H1 (cell line): ENCODE measurements at regions not wholly inside any gene's neighbourhood (a gene's known extent, or its start where the extent isn't known, plus 50 kb on each side); places are given as distances from the start of the nearest gene placed in this dataset.

Experiments
- CTCF ChIA-PET: fragments of 300-600 bp; sonication (Branson Sonifier 250); formaldehyde crosslinking; loops from one replicate; lab custom pipeline; 2021; ENCODE audit not compliant: partially characterized antibody; lab: Charles Lee
- POLR2A ChIA-PET: fragments of 300-600 bp; sonication (Branson Sonifier 250); formaldehyde crosslinking; loops from one replicate; lab custom pipeline; 2021; ENCODE audit warnings: inconsistent platforms; ENCODE audit not compliant: partially characterized antibody; lab: Charles Lee
- DNase-seq, 2 experiments: peaks; one replicate each; pipeline versions ENCODE4 v3.0.0 to v3.0.0-alpha.2; 2010 to 2022; ENCODE audit warnings: low spot score in 2 of 2, low read depth in 1 of 2, mixed read lengths in 1 of 2
- FAIRE-seq: peaks from 2 replicates; lab custom pipeline; 2011; peaks lifted over from hg19 to GRCh38; lab: Jason Lieb, UNC
- H2AFZ ChIP-seq: 2 replicates; pipeline ENCODE4 v1.8.1; 2012; ENCODE audit warnings: low read length, inconsistent platforms
- H2AK5ac ChIP-seq: 2 replicates; pipeline ENCODE4 v1.6.1; 2013; ENCODE audit warnings: low read depth, low read length
- H2BK120ac ChIP-seq: replicated peaks from 2 replicates; pipeline ENCODE3; 2013; ENCODE audit warnings: low read depth, low read length, inconsistent platforms
- H2BK12ac ChIP-seq: 2 replicates; pipeline ENCODE4 v1.6.1; 2013; ENCODE audit warnings: low read depth, low read length
- H2BK15ac ChIP-seq: 2 replicates; pipeline ENCODE4 v1.6.1; 2013; ENCODE audit warnings: low read length
- H2BK20ac ChIP-seq: 2 replicates; pipeline ENCODE4 v1.6.1; 2013; ENCODE audit warnings: low read length
- H2BK5ac ChIP-seq: 2 replicates; pipeline ENCODE4 v1.6.1; 2013; ENCODE audit warnings: low read depth, low read length
- H3K14ac ChIP-seq: 2 replicates; pipeline ENCODE4 v1.6.1; 2013; ENCODE audit warnings: inconsistent platforms; ENCODE audit not compliant: insufficient read length
- H3K18ac ChIP-seq: 2 replicates; pipeline ENCODE4 v1.6.1; 2013; ENCODE audit warnings: low read length; ENCODE audit errors: extremely low read depth
- H3K23ac ChIP-seq: 2 replicates; pipeline ENCODE4 v1.6.1; 2013; ENCODE audit warnings: inconsistent platforms; ENCODE audit not compliant: insufficient read length
- H3K23me2 ChIP-seq: 2 replicates; pipeline ENCODE4 v1.6.1; 2013; ENCODE audit warnings: low read depth, low read length
- H3K27ac ChIP-seq: 2 replicates; pipeline ENCODE4 v1.6.1; 2011; ENCODE audit warnings: low read depth, low read length, inconsistent platforms
- H3K27me3 ChIP-seq, 4 experiments: replicated peaks in 1 of 4; 1 replicate in 1 of 4; 2 replicates in 3 of 4; pipeline versions ENCODE4 v1.6.1 to v1.8.1; 2011 to 2013; ENCODE audit warnings: low read length in 3 of 4, mild to moderate bottlenecking in 3 of 4, inconsistent platforms in 2 of 4, mixed read lengths in 2 of 4, moderate library complexity in 1 of 4; ENCODE audit not compliant: control insufficient read depth in 3 of 4, insufficient read depth in 3 of 4; ENCODE audit errors: extremely low read depth in 1 of 4
- H3K36me3 ChIP-seq, 4 experiments: 2 replicates each; pipeline versions ENCODE4 v1.6.1 to v1.8.1; 2011 to 2013; ENCODE audit warnings: mild to moderate bottlenecking in 4 of 4, low read length in 3 of 4, moderate library complexity in 2 of 4, control low read depth in 1 of 4, inconsistent platforms in 1 of 4; ENCODE audit not compliant: insufficient read depth in 4 of 4, control insufficient read depth in 2 of 4
- H3K4ac ChIP-seq: replicated peaks from 2 replicates; pipeline ENCODE3; 2013; ENCODE audit warnings: low read length, low read depth, mixed read lengths, inconsistent platforms; ENCODE audit not compliant: insufficient read length
- H3K4me1 ChIP-seq, 4 experiments: replicated peaks in 1 of 4; 1 replicate in 1 of 4; 2 replicates in 3 of 4; pipeline versions ENCODE4 v1.6.1 to v1.8.1; 2011 to 2013; ENCODE audit warnings: low read length in 3 of 4, inconsistent platforms in 2 of 4, mixed read lengths in 1 of 4; ENCODE audit not compliant: insufficient read depth in 4 of 4, control insufficient read depth in 3 of 4
- H3K4me2 ChIP-seq, 2 experiments: 2 replicates each; pipeline versions ENCODE4 v1.6.1 to v1.8.1; 2011 to 2013; ENCODE audit warnings: low read depth in 2 of 2, low read length in 2 of 2, control low read depth in 1 of 2, inconsistent platforms in 1 of 2, mild to moderate bottlenecking in 1 of 2; ENCODE audit not compliant: insufficient read depth in 1 of 2
- H3K4me3 ChIP-seq, 4 experiments: fragments of 200-600, 300-600 bp in 1 of 4; sonication (generic), shearing (Covaris generic), sonication (Bioruptor Twin) in 1 of 4; 2 replicates each; pipeline versions ENCODE4 v1.5.1 to v1.8.1; 2011 to 2016; ENCODE audit warnings: low read length in 4 of 4, low read depth in 3 of 4, control low read depth in 2 of 4, inconsistent platforms in 2 of 4, mild to moderate bottlenecking in 2 of 4, mixed read lengths in 1 of 4, moderate library complexity in 1 of 4; ENCODE audit not compliant: insufficient read depth in 2 of 4; ENCODE audit errors: extremely low read depth in 1 of 4
- H3K56ac ChIP-seq: replicated peaks from 2 replicates; pipeline ENCODE3; 2013; ENCODE audit warnings: low read depth, mild to moderate bottlenecking, mixed read lengths, low read length, inconsistent platforms; ENCODE audit not compliant: insufficient read length
- H3K79me1 ChIP-seq: 2 replicates; pipeline ENCODE4 v1.6.1; 2013; ENCODE audit warnings: low read depth, low read length, control low read depth
- H3K79me2 ChIP-seq, 2 experiments: 2 replicates each; pipeline versions ENCODE4 v1.6.1 to v1.8.1; 2012 to 2013; ENCODE audit warnings: low read length in 2 of 2, mild to moderate bottlenecking in 2 of 2, inconsistent platforms in 1 of 2; ENCODE audit not compliant: insufficient read depth in 2 of 2, control insufficient read depth in 1 of 2
- H3K9ac ChIP-seq, 4 experiments: replicated peaks in 1 of 4; 1 replicate in 1 of 4; 2 replicates in 3 of 4; pipeline versions ENCODE4 v1.6.1 to v1.8.1; 2011 to 2013; ENCODE audit warnings: low read depth in 3 of 4, low read length in 3 of 4, control low read depth in 2 of 4, mild to moderate bottlenecking in 2 of 4, moderate library complexity in 2 of 4, inconsistent platforms in 1 of 4; ENCODE audit errors: extremely low read depth in 1 of 4
- H3K9me3 ChIP-seq, 2 experiments: 2 replicates each; pipeline versions ENCODE4 v1.6.1 to v1.8.1; 2012 to 2013; ENCODE audit warnings: mild to moderate bottlenecking in 2 of 2, moderate library complexity in 2 of 2, control low read depth in 1 of 2, inconsistent platforms in 1 of 2, low read depth in 1 of 2, low read length in 1 of 2, mixed read lengths in 1 of 2; ENCODE audit not compliant: insufficient read depth in 2 of 2
- H4K20me1 ChIP-seq, 2 experiments: replicated peaks in 1 of 2; 2 replicates each; pipeline versions ENCODE3 to v1.8.1; 2011 to 2013; ENCODE audit warnings: inconsistent platforms in 2 of 2, low read length in 2 of 2, mild to moderate bottlenecking in 1 of 2; ENCODE audit not compliant: insufficient read depth in 2 of 2, control insufficient read depth in 1 of 2
- H4K5ac ChIP-seq: 2 replicates; pipeline ENCODE4 v1.6.1; 2013; ENCODE audit warnings: low read length, low read depth, mixed read lengths, inconsistent platforms; ENCODE audit not compliant: insufficient read length
- H4K8ac ChIP-seq: 2 replicates; pipeline ENCODE4 v1.8.0; 2013; ENCODE audit warnings: mild to moderate bottlenecking, moderate library complexity, low read length, inconsistent platforms; ENCODE audit not compliant: insufficient read depth; ENCODE audit errors: extremely low read depth
- H4K91ac ChIP-seq: replicated peaks from 2 replicates; pipeline ENCODE3; 2013; ENCODE audit warnings: low read length, mixed read lengths, inconsistent platforms; ENCODE audit not compliant: insufficient read length
- EGR1 ChIP-seq: IDR thresholded peaks from 2 replicates; pipeline ENCODE4 v1.6.1; 2011; ENCODE audit warnings: low read depth, low read length, borderline replicate concordance
- KDM4A ChIP-seq: IDR thresholded peaks from one replicate; pipeline ENCODE4 v1.7.1; 2012; ENCODE audit warnings: low read depth, mild to moderate bottlenecking, moderate library complexity, low read length, inconsistent platforms; ENCODE audit not compliant: severe bottlenecking
- MAFK ChIP-seq: IDR thresholded peaks from 2 replicates; pipeline ENCODE4 v1.6.1; 2012; ENCODE audit warnings: low read depth, mild to moderate bottlenecking, improper control_type of control experiment, low read length
- RAD21 ChIP-seq, 2 experiments: IDR thresholded peaks in 1 of 2; conservative IDR thresholded peaks in 1 of 2; 2 replicates each; pipeline ENCODE4 v1.6.1; 2011; ENCODE audit warnings: low read depth in 2 of 2, low read length in 2 of 2, improper control_type of control experiment in 1 of 2, inconsistent platforms in 1 of 2, mild to moderate bottlenecking in 1 of 2, moderate library complexity in 1 of 2
- RFX5 ChIP-seq: IDR thresholded peaks from 2 replicates; pipeline ENCODE4 v1.6.1; 2011; ENCODE audit warnings: low read depth, low read length, improper control_type of control experiment, borderline replicate concordance
- WGBS, 2 experiments: shearing (Covaris generic) in 1 of 2; methylation state at CpG; one replicate each; pipeline versions ENCODE4 v1.1.6 to v1.1.7; 2013 to 2015; ENCODE audit warnings: low lambda C conversion rate in 2 of 2, mixed read lengths in 2 of 2, inconsistent platforms in 1 of 2, low coverage in 1 of 2, missing lambda C conversion rate in 1 of 2; ENCODE audit not compliant: insufficient replicate concordance in 2 of 2, insufficient coverage in 1 of 2, insufficient read length in 1 of 2; ENCODE audit errors: extremely low coverage in 1 of 2, missing lambda C conversion rate in 1 of 2; 5-methylcytosine and 5-hydroxymethylcytosine counted together
- TF ChIP-seq, protein P1 (sequence below), 3 experiments: IDR thresholded peaks; 1 replicate in 2 of 3; 2 replicates in 1 of 3; pipeline versions ENCODE4 v1.5.1 to v1.6.1; 2011; ENCODE audit warnings: low read length in 3 of 3, mild to moderate bottlenecking in 3 of 3, inconsistent platforms in 2 of 3, low read depth in 1 of 3, moderate library complexity in 1 of 3; ENCODE audit not compliant: insufficient read depth in 1 of 3; ENCODE audit errors: control extremely low read depth in 1 of 3

DNA sequence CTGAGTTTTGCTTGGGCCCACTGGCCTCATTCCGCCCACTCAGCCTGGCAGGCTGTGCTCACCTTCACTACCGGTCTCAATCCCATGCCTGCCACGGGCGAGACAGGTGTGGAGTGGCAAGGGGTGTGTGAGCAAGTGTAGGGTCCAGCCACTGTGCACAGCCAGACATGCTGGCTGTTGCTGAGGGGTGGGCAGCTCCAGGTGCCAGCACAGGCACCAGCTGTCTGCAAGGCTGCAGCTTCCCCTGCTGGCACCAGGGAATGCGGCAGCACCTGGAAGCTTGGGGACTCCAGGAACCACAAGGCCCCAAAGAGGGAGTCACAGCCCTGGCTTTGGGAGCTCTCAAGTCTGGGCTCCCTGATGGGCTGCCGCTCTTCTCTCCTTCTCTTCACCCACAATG is 372.7 kb downstream of the CBLN4 start:
- H2BK20ac ChIP-seq: 0 out of 2 replicates have a peak overlapping the region, but pooled peaks have one; percentile 23
- TF ChIP-seq MAFK (no peak), KDM4A (no peak), EGR1 (no peak), RFX5 (no peak), RAD21 (IDR thresholded peaks at IDR 0.05 in 1 of 2, conservative IDR thresholded peaks at IDR 0.05 in 1 of 2; ENCODE audit: low read depth in 2 of 2, low read length in 2 of 2) (peak; percentile 86 to 88)
- TF ChIP-seq, protein P1, sequence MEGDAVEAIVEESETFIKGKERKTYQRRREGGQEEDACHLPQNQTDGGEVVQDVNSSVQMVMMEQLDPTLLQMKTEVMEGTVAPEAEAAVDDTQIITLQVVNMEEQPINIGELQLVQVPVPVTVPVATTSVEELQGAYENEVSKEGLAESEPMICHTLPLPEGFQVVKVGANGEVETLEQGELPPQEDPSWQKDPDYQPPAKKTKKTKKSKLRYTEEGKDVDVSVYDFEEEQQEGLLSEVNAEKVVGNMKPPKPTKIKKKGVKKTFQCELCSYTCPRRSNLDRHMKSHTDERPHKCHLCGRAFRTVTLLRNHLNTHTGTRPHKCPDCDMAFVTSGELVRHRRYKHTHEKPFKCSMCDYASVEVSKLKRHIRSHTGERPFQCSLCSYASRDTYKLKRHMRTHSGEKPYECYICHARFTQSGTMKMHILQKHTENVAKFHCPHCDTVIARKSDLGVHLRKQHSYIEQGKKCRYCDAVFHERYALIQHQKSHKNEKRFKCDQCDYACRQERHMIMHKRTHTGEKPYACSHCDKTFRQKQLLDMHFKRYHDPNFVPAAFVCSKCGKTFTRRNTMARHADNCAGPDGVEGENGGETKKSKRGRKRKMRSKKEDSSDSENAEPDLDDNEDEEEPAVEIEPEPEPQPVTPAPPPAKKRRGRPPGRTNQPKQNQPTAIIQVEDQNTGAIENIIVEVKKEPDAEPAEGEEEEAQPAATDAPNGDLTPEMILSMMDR (IDR thresholded peaks at IDR 0.05; ENCODE audit: control extremely low read depth in 1 of 3, insufficient read depth in 1 of 3, low read depth in 1 of 3, low read length in 3 of 3): peak; percentile 75 to 81 (median 79)
- no peaks in the 10 kb centered on the region for H3K36me3 ChIP-seq
- H3K27me3 ChIP-seq: no peaks in the 10 kb centered on the region
- no peak for FAIRE-seq
- no peak overlapping the region for H4K5ac ChIP-seq
- no peaks in the 10 kb centered on the region; the same call in 1 of the 2 replicates for H3K23me2 ChIP-seq
- peaks cover 3 to 11% (median 5%) of the 10 kb centered on the region in 4 experiments for H3K4me1 ChIP-seq
- no peak overlapping the region for H3K23ac ChIP-seq
- peak overlapping the region; percentile 75; the same call in 1 of the 2 replicates for H3K18ac ChIP-seq
- ChIA-PET POLR2A (no interaction called here), CTCF (interaction anchor here (0.6 to 2.6 kb wide), 12 partner anchors 9 to 646 kb away, joined by 3 to 9 read pairs (median 4); no protein-coding TSS in a partner anchor)
- H3K27ac ChIP-seq: no peak overlapping the region
- H2AK5ac ChIP-seq: no peak overlapping the region
- H3K79me1 ChIP-seq: no peaks in the 10 kb centered on the region
- H2BK12ac ChIP-seq: peak overlapping the region; percentile 97
- H2AFZ ChIP-seq: peak overlapping the region; percentile 23; the same call in 1 of the 2 replicates
- H2BK120ac ChIP-seq: no peak overlapping the region
- H4K8ac ChIP-seq: peak overlapping the region; percentile 51; the same call in 1 of the 2 replicates
- DNase-seq: peak; percentile 27 to 58
- peak overlapping the region; percentile 69; the same call in 1 of the 2 replicates for H2BK5ac ChIP-seq
- H4K91ac ChIP-seq: peak overlapping the region; percentile 90
- no peak overlapping the region for H3K14ac ChIP-seq
- H4K20me1 ChIP-seq: no peaks in the 10 kb centered on the region
- H3K9ac ChIP-seq: no peak overlapping the region
- 92% methylated on average over 5 of the region's 6 CpGs; no CpG with 5 or more reads in 1 of the 2 experiments for WGBS, 2 experiments
- no peak overlapping the region for H3K56ac ChIP-seq
- H2BK15ac ChIP-seq: no peak overlapping the region; the same call in 1 of the 2 replicates
- H3K4ac ChIP-seq: no peak overlapping the region
- H3K4me3 ChIP-seq: no peak overlapping the region
- no peaks in the 10 kb centered on the region for H3K79me2 ChIP-seq
- no peaks in the 10 kb centered on the region for H3K9me3 ChIP-seq
- H3K4me2 ChIP-seq: no peak overlapping the region
